NCI-H526 (cell line): ENCODE measurements at regions not wholly inside any gene's neighbourhood (a gene's known extent, or its start where the extent isn't known, plus 50 kb on each side); places are given as distances from the start of the nearest gene placed in this dataset.
A peak's percentile ranks its signal among the peaks of the same experiment; 100 is the strongest.
"Not testable (repeated sequence)": the region's sequence is repeated elsewhere in the genome, so short reads cannot be mapped to it uniquely, and the experiment has no call there.

Source experiments
- DNase-seq, 2 experiments: peaks; one replicate each; lab custom pipeline; 2025; lab: John Stamatoyannopoulos, UW

- no peak for DNase-seq
These were observed 327.6 kb upstream of the HTR1E start for GRCh38 chr6:86609549-86610388.

GRCh38 chr6:86603364-86603763, 334.0 kb upstream of the HTR1E start:
- not testable (repeated sequence) for DNase-seq

DNA sequence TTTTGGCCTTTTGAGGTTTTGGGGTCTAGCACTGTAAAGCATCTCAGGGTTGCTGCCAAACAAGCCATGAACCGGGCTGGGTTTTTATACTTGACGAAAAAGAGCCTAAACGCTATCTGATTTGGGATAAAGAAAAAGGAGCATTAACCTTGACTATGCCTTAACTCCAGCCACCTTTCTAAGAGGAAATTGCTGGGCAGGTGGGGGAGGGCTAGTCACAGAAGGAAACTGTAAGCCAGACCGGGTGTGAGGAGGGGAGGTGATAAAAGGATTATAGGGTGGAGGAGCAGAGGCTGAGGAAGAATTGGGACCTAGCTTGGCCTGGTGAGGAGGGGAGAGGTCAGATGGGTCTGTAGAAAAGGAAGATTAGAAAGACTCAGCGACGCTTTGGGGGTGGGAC, 335.2 kb upstream of the HTR1E start:
- not testable (repeated sequence) for DNase-seq

DNA sequence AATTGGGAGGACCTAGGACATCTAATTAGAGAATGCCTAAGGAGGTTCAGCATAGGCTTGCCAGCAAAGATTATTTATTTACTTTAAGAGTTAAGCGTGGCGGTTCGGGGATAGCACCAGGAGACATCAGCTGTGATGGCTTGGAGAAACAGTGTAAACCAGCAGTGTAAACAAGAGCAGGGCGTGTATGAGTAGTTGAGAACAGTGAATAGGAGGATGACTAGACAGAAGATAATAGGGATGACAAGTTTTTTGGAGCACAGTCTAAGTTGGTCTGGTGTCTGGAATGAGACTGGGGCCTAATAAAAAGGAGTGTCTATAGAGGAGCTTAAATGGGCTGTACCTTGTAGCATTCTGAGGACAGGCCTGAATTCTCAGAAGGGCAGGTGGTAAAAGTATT, 338.4 kb upstream of the HTR1E start:
- not testable (repeated sequence) for DNase-seq

- DNase-seq: no peak
These were observed 341.7 kb upstream of the HTR1E start for GRCh38 chr6:86595641-86596040.

- no peak for DNase-seq
These were observed 351.1 kb upstream of the HTR1E start for GRCh38 chr6:86586195-86586594.

DNA sequence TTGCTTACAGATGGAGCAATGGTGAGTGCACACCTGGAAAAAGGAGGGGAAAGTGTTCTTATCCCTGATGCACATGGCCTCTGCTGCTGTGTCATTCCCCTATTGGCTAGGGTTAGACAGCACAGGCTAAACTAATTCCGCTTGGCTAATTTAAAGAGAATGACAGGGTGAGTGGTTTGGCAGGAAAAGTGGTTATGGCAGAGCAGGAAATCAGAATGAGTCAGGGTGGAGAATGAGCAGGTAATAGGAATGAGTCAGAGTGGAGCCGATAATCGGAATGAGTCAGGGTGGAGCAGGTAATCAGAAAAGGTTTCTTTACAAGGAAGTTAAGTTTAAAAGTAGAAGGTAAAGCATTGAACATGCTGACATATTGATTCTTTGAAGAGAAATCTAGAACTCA, 355.5 kb upstream of the HTR1E start:
- no peak for DNase-seq

DNA sequence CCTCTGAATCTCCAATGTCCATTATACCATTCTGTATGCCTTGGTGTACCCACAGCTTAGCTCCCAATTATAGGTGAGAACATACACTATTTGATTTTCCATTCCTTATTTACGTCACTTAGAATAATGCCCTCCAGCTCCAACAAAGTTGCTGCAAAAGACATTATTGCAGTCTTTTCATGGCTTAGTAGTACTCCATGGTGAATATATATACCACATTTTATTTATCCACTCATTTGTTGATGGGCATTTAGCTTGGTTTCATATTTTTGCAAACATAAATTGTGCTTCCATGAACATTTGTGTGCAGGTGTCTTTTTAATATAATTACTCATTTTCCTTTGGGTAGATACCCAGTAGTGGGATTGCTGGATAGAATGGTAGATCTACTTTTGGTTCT, 374.1 kb upstream of the HTR1E start:
- DNase-seq: no peak

- no peak for DNase-seq
These were observed 379.0 kb upstream of the HTR1E start for GRCh38 chr6:86558318-86558717.

DNA sequence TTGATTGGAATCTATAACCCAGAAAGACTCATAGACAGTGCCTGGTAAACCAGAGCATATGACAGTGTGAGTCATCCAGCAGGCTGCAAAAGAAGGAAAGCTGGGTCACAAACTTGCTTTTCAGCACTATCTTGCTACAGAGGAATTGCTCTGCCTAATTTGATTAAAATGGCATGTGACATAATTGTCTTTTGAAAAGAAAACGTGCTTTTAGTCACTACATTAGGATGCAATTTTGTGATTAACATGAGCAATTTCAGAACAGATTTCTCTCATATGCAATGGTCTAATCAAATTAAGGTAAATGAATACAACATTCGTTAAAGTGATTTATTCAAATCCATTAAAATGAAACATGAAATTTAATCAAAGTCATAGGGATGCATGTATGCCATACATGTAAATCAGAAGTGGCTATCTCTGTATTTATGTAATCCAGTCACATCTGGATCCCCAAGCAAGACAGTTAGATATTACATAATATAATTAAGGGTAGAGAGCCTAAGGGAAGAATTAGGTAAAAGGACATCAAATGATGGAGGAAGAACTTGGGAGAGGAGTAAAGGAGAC, 400.0 kb upstream of the HTR1E start:
- DNase-seq: no peak

- DNase-seq: no peak
These were observed 401.2 kb upstream of the HTR1E start for GRCh38 chr6:86536121-86536520.

GRCh38 chr6:86535100-86535499, 402.2 kb upstream of the HTR1E start:
- DNase-seq: no peak

GRCh38 chr6:86529635-86530034, 407.7 kb upstream of the HTR1E start:
- no peak for DNase-seq

GRCh38 chr6:86526238-86526637, 411.1 kb upstream of the HTR1E start:
- DNase-seq: no peak

GRCh38 chr6:86516087-86516486, 421.2 kb upstream of the HTR1E start:
- no peak for DNase-seq

- DNase-seq: no peak
These were observed 425.4 kb upstream of the HTR1E start for GRCh38 chr6:86511962-86512361.

GRCh38 chr6:86508230-86508629, 429.1 kb upstream of the HTR1E start:
- no peak for DNase-seq

GRCh38 chr6:86502497-86502896, 434.8 kb upstream of the HTR1E start:
- DNase-seq: no peak

- peak in 1 of 2 experiments; percentile 0 for DNase-seq
These were observed 437.3 kb upstream of the HTR1E start for GRCh38 chr6:86500035-86500434.

GRCh38 chr6:86489042-86489441, 448.3 kb upstream of the HTR1E start:
- DNase-seq: not testable (repeated sequence)

GRCh38 chr6:86487660-86488221, 449.6 kb upstream of the HTR1E start:
- no peak for DNase-seq

DNA sequence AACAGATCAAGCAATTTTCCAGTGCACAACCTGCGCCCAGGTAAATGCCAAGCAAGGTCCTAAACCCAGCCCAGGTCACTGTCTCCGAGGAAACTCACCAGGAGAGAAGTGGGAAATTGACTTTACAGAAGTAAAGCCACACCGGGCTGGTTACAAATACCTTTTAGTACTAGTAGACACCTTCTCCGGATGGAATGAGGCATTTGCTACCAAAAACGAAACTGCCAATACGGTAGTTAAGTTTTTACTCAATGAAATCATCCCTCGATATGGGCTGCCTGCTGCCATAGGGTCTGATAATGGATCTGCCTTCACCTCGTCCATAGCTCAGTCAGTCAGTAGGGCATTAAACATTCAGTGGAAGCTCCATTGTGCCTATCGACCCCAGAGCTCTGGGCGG, 459.0 kb upstream of the HTR1E start:
- DNase-seq: not testable (repeated sequence)

GRCh38 chr6:86477500-86478148, 459.7 kb upstream of the HTR1E start:
- DNase-seq: no peak
